ENCODE measurements at regions not wholly inside any gene's neighbourhood (a gene's known extent, or its start where the extent isn't known, plus 50 kb on each side); places are given as distances from the start of the nearest gene placed in this dataset.

DNA sequence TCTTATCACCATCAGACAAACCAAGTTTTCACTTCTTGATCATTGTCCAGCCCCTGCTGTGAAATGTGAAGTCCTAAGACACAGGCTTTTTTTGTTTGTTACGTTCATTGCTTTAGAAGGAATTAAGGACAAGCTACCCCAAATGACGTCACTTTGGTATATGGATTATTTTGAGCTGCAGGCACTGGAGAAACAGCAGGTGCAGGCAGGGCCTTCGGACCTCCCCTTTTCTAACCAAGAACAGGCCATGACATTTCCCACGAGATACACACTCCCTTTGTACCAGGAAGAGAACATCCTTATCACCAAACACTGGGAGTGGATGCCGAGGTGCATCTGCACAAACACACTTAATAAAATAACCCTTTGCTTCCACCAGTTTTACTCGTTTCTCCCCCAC, 418.0 kb upstream of the SULF2 start:
- H3K9me3 ChIP-seq (replicated peaks in 1 of 2; ENCODE audit: control insufficient read depth in 1 of 2, insufficient read depth in 1 of 2, low read length in 2 of 2): no peaks in the 10 kb centered on the region
- H3K4me2 ChIP-seq (replicated peaks; ENCODE audit: extremely low read depth, low read length, poor library complexity, severe bottlenecking): no peak overlapping the region
- Mint-ChIP-seq H3K4me1 (no peaks in the 10 kb centered on the region), H3K36me3 (no peaks in the 10 kb centered on the region), H3K27ac (no peak overlapping the region), H3K27me3 (ENCODE audit: low read depth in 3 of 3) (peaks cover 1 to 10% (median 6%) of the 10 kb centered on the region in 3 donors), H3K9me3 (peaks cover 0 to 3% (median 0%) of the 10 kb centered on the region in 7 donors), H3K4me3 (no peak overlapping the region)
- H3K27ac ChIP-seq (ENCODE audit: low read depth in 1 of 2, low read length in 2 of 2): no peak overlapping the region
- no peak for DNase-seq
- intact Hi-C loops (cut with micrococcal nuclease): no loop called here
- H3K4me1 ChIP-seq (ENCODE audit: control insufficient read depth in 1 of 2, insufficient read depth in 2 of 2, low read length in 2 of 2): no peaks in the 10 kb centered on the region
- WGBS (ENCODE audit: insufficient coverage): 81% methylated on average over 4 of the region's 6 CpGs
- no peak overlapping the region for H3K4me3 ChIP-seq (replicated peaks in 1 of 3; ENCODE audit: low read depth in 2 of 3, low read length in 3 of 3)
- no peaks in the 10 kb centered on the region for H3K27me3 ChIP-seq (ENCODE audit: control insufficient read depth in 2 of 2, insufficient read depth in 2 of 2, low read length in 2 of 2)
- no peak for TF ChIP-seq CTCF (IDR thresholded peaks at IDR 0.05)
- H2AFZ ChIP-seq (ENCODE audit: insufficient read depth, low read depth, low read length, poor library complexity, severe bottlenecking): no peak overlapping the region
- no peak overlapping the region for H3K9ac ChIP-seq (ENCODE audit: insufficient read depth, low read length, poor library complexity, severe bottlenecking)
- H4K20me1 ChIP-seq (ENCODE audit: insufficient read depth, low read length): no peaks in the 10 kb centered on the region
- H3K36me3 ChIP-seq (replicated peaks in 1 of 2; ENCODE audit: control insufficient read depth in 1 of 2, insufficient read depth in 2 of 2, low read length in 2 of 2): no peaks in the 10 kb centered on the region
- H3K79me2 ChIP-seq (ENCODE audit: insufficient read depth, low read length): no peaks in the 10 kb centered on the region

DNA sequence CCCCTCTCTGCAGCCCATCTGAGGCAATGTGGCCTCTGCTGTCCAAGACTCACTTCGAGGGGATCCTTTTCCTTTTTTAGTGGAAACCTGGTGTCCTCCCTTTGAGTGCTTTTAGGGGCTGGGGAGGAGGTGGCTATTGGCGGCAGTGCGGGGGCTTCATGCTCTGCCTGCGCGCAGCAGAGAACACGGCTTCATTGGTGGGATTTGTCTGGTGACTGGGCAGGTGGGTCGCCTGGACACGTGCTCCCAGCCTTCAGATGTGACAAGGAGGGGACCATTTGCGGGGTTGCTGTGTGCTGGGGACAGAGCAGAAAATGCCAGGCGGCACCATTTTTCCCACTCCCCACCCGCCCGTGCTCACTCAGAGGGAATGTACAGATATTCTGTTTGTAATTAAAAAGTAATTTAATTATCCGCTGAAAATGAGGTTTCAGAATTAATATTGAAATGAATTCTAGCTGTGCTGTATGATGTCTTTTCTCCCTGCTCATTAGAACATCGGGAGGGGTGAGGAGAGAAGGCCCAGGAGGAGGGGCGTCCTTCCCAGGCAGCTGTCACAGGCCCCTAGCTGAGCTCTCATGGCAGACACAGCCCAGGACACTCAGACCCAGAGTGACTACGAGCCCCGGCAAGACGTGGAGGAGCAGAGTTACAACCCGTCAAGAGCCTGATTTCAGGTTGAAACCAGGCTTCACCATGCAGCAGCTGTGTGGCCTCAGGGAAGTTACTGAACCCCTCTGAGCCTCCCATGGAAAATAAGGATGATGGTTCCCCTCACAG, 417.2 kb upstream of the SULF2 start:
- Mint-ChIP-seq H3K4me1 (no peaks in the 10 kb centered on the region), H3K9me3 (peaks cover 0 to 3% (median 0%) of the 10 kb centered on the region in 7 donors), H3K27ac (no peak overlapping the region), H3K27me3 (ENCODE audit: low read depth in 3 of 3) (peaks cover 4 to 10% (median 6%) of the 10 kb centered on the region in 3 donors), H3K4me3 (no peak overlapping the region), H3K36me3 (no peaks in the 10 kb centered on the region)
- no peak for DNase-seq
- Histone ChIP-seq H3K9me3 (replicated peaks in 1 of 2; ENCODE audit: control insufficient read depth in 1 of 2, insufficient read depth in 1 of 2, low read length in 2 of 2) (no peaks in the 10 kb centered on the region), H3K4me2 (replicated peaks; ENCODE audit: extremely low read depth, low read length, poor library complexity, severe bottlenecking) (no peak overlapping the region), H3K27ac (ENCODE audit: low read depth in 1 of 2, low read length in 2 of 2) (no peak overlapping the region), H3K36me3 (replicated peaks in 1 of 2; ENCODE audit: control insufficient read depth in 1 of 2, insufficient read depth in 2 of 2, low read length in 2 of 2) (no peaks in the 10 kb centered on the region), H3K4me3 (replicated peaks in 1 of 3; ENCODE audit: low read depth in 2 of 3, low read length in 3 of 3) (no peak overlapping the region), H4K20me1 (ENCODE audit: insufficient read depth, low read length) (no peaks in the 10 kb centered on the region), H3K4me1 (ENCODE audit: control insufficient read depth in 1 of 2, insufficient read depth in 2 of 2, low read length in 2 of 2) (no peaks in the 10 kb centered on the region), H2AFZ (ENCODE audit: insufficient read depth, low read depth, low read length, poor library complexity, severe bottlenecking) (no peak overlapping the region), H3K9ac (ENCODE audit: insufficient read depth, low read length, poor library complexity, severe bottlenecking) (no peak overlapping the region), H3K27me3 (ENCODE audit: control insufficient read depth in 2 of 2, insufficient read depth in 2 of 2, low read length in 2 of 2) (no peaks in the 10 kb centered on the region), H3K79me2 (ENCODE audit: insufficient read depth, low read length) (no peaks in the 10 kb centered on the region)
- intact Hi-C loops (cut with micrococcal nuclease): no loop called here
- 49% methylated on average over 5 of the region's 19 CpGs for WGBS (ENCODE audit: insufficient coverage)
- no peak for TF ChIP-seq CTCF (IDR thresholded peaks at IDR 0.05)

All from CD14-positive monocyte (primary cell).